A673 (cell line): ENCODE measurements at regions not wholly inside any gene's neighbourhood (a gene's known extent, or its start where the extent isn't known, plus 50 kb on each side); places are given as distances from the start of the nearest gene placed in this dataset.

Experiments used
- BruUV-seq: library from RNA; stranded (reverse); fragments of 400-500 nt; replicated peaks from 2 replicates; lab custom pipeline; 2021; lab: Mats Ljungman, UMichigan
- CTCF ChIA-PET: fragments of 300-600 bp; sonication (Branson Sonifier 250); formaldehyde crosslinking; loops from one replicate; lab custom pipeline; 2022; ENCODE audit warnings: antibody characterized with exemption; lab: Charles Lee
- POLR2A ChIA-PET: fragments of 300-600 bp; sonication (Branson Sonifier 250); formaldehyde crosslinking; loops from one replicate; lab custom pipeline; 2022; ENCODE audit warnings: antibody characterized with exemption; ENCODE audit not compliant: low non-redundant PET; lab: Charles Lee
- DNase-seq: peaks from one replicate; pipeline ENCODE4 v3.0.0-alpha.2; 2015; ENCODE audit warnings: low spot score
- H3K27ac ChIP-seq: fragments of 200-600 bp; sonication (generic); 2 replicates; pipeline ENCODE4 v1.5.1; 2016; ENCODE audit warnings: mixed run types, low read depth, mild to moderate bottlenecking, mixed read lengths, antibody characterized with exemption, low read length; ENCODE audit not compliant: poor library complexity, severe bottlenecking
- H3K27me3 ChIP-seq: fragments of 200-600 bp; sonication (generic); replicated peaks from 2 replicates; pipeline ENCODE4 v1.6.1; 2017; ENCODE audit warnings: mixed run types, low read depth, mild to moderate bottlenecking, mixed read lengths, antibody characterized with exemption, low read length; ENCODE audit not compliant: insufficient read depth, poor library complexity
- H3K36me3 ChIP-seq: fragments of 200-600 bp; sonication (generic); 2 replicates; pipeline ENCODE4 v1.6.1; 2016; ENCODE audit warnings: mixed run types, mild to moderate bottlenecking, mixed read lengths, antibody characterized with exemption, low read length; ENCODE audit not compliant: insufficient read depth, poor library complexity, severe bottlenecking
- H3K4me1 ChIP-seq: fragments of 200-600 bp; sonication (generic); 2 replicates; pipeline ENCODE4 v1.6.1; 2017; ENCODE audit warnings: mixed run types, mild to moderate bottlenecking, mixed read lengths, antibody characterized with exemption, low read length; ENCODE audit not compliant: insufficient read depth, poor library complexity, severe bottlenecking
- H3K4me3 ChIP-seq: fragments of 200-600 bp; sonication (generic); 2 replicates; pipeline ENCODE4 v1.5.1; 2016; ENCODE audit warnings: low read depth, mixed run types, mild to moderate bottlenecking, mixed read lengths, low read length; ENCODE audit not compliant: poor library complexity, severe bottlenecking
- H3K9me3 ChIP-seq: fragments of 200-600 bp; sonication (generic); 2 replicates; pipeline ENCODE4 v1.6.1; 2016; ENCODE audit warnings: mixed run types, low read depth, mild to moderate bottlenecking, mixed read lengths, antibody characterized with exemption, low read length; ENCODE audit not compliant: poor library complexity, severe bottlenecking
- CTCF ChIP-seq: fragments of 300-800, 200-600 bp; sonication (generic); conservative IDR thresholded peaks from 2 replicates; pipeline ENCODE4 v1.5.1; 2017; ENCODE audit warnings: low read depth, mild to moderate bottlenecking, antibody characterized with exemption, low read length, moderate library complexity, mixed read lengths
- EZH2 ChIP-seq: fragments of 200-600 bp; sonication (generic); IDR thresholded peaks from 2 replicates; pipeline ENCODE4 v1.6.1; 2017; ENCODE audit warnings: borderline replicate concordance, low read depth, mild to moderate bottlenecking, mixed read lengths, antibody characterized with exemption, low read length; ENCODE audit not compliant: poor library complexity, severe bottlenecking
- intact Hi-C: fragments of 100-400 bp; cut with micrococcal nuclease; formaldehyde crosslinking; loops from one replicate; pipeline ENCODE4 v1.10.0; 2022; ENCODE audit not compliant: unreplicated experiment

- no TSS peak for BruUV-seq
- Histone ChIP-seq H3K4me1 (no peaks in the 10 kb centered on the region), H3K9me3 (no peaks in the 10 kb centered on the region), H3K27me3 (no peaks in the 10 kb centered on the region), H3K36me3 (no peaks in the 10 kb centered on the region), H3K27ac (no peak overlapping the region), H3K4me3 (no peak overlapping the region)
- TF ChIP-seq CTCF: no peak
- no peak for TF ChIP-seq EZH2
- no peak for DNase-seq
- ChIA-PET POLR2A (no interaction called here), CTCF (no interaction called here)
- intact Hi-C loops: no loop called here
These were observed 1672.6 kb upstream of the PCDH20 start for GRCh38 chr13:63088226-63088625.

- H3K27me3 ChIP-seq: no peaks in the 10 kb centered on the region
- no peak for DNase-seq
- POLR2A ChIA-PET: no interaction called here
- BruUV-seq: no TSS peak
- no peaks in the 10 kb centered on the region for H3K36me3 ChIP-seq
- CTCF ChIA-PET: no interaction called here
- TF ChIP-seq EZH2: no peak
- TF ChIP-seq CTCF: no peak
- intact Hi-C loops: no loop called here
- H3K4me3 ChIP-seq: no peak overlapping the region
- no peaks in the 10 kb centered on the region for H3K4me1 ChIP-seq
- H3K27ac ChIP-seq: no peak overlapping the region
- H3K9me3 ChIP-seq: peaks cover 6% of the 10 kb centered on the region
These were observed 1670.6 kb upstream of the PCDH20 start for GRCh38 chr13:63086286-63086685.

- H3K27me3 ChIP-seq: no peaks in the 10 kb centered on the region
- H3K4me1 ChIP-seq: no peaks in the 10 kb centered on the region
- no peak for DNase-seq
- intact Hi-C loops: no loop called here
- BruUV-seq: no TSS peak
- H3K36me3 ChIP-seq: no peaks in the 10 kb centered on the region
- CTCF ChIA-PET: no interaction called here
- no peak overlapping the region for H3K4me3 ChIP-seq
- H3K27ac ChIP-seq: no peak overlapping the region
- TF ChIP-seq EZH2: no peak
- no peak for TF ChIP-seq CTCF
- POLR2A ChIA-PET: no interaction called here
- peaks cover 8% of the 10 kb centered on the region for H3K9me3 ChIP-seq
These were observed 1670.2 kb upstream of the PCDH20 start for GRCh38 chr13:63085851-63086250.
